ENCODE measurements at regions not wholly inside any gene's neighbourhood (a gene's known extent, or its start where the extent isn't known, plus 50 kb on each side); places are given as distances from the start of the nearest gene placed in this dataset.

- no peak for TF ChIP-seq CTCF (IDR thresholded peaks at IDR 0.05; ENCODE audit: low read depth, low read length, missing control alignments)
- in situ Hi-C loops (cut with HindIII; ENCODE audit: low pct_ligation_motif_present, low sequenced_read_pairs): no loop called here
- Histone ChIP-seq H3K27me3 (replicated peaks) (no peaks in the 10 kb centered on the region), H3K4me3 (ENCODE audit: low read depth, low read length) (no peak overlapping the region), H3K36me3 (replicated peaks) (no peaks in the 10 kb centered on the region), H3K27ac (no peak overlapping the region)
- no peak for DNase-seq
Measured at GRCh38 chr2:118607641-118608040, 239.8 kb downstream of the EN1 start.

GRCh38 chr2:118604811-118605210 lies 242.6 kb downstream of the EN1 start:
- Histone ChIP-seq H3K27me3 (replicated peaks) (no peaks in the 10 kb centered on the region), H3K27ac (no peak overlapping the region), H3K4me3 (ENCODE audit: low read depth, low read length) (no peak overlapping the region), H3K36me3 (replicated peaks) (no peaks in the 10 kb centered on the region)
- no peak for DNase-seq
- in situ Hi-C loops (cut with HindIII; ENCODE audit: low pct_ligation_motif_present, low sequenced_read_pairs): no loop called here
- TF ChIP-seq CTCF (IDR thresholded peaks at IDR 0.05; ENCODE audit: low read depth, low read length, missing control alignments): no peak

- no peak for TF ChIP-seq CTCF (IDR thresholded peaks at IDR 0.05; ENCODE audit: low read depth, low read length, missing control alignments)
- DNase-seq: no peak
- no peaks in the 10 kb centered on the region for H3K27me3 ChIP-seq (replicated peaks)
- H3K4me3 ChIP-seq (ENCODE audit: low read depth, low read length): no peak overlapping the region
- no peaks in the 10 kb centered on the region for H3K36me3 ChIP-seq (replicated peaks)
- in situ Hi-C loops (cut with HindIII; ENCODE audit: low pct_ligation_motif_present, low sequenced_read_pairs): no loop called here
- no peak overlapping the region for H3K27ac ChIP-seq
Measured at GRCh38 chr2:118604371-118604770, 243.1 kb downstream of the EN1 start.

GRCh38 chr2:118599141-118599540 lies 248.3 kb downstream of the EN1 start:
- in situ Hi-C loops (cut with HindIII; ENCODE audit: low pct_ligation_motif_present, low sequenced_read_pairs): no loop called here
- H3K36me3 ChIP-seq (replicated peaks): no peaks in the 10 kb centered on the region
- H3K4me3 ChIP-seq (ENCODE audit: low read depth, low read length): no peak overlapping the region
- H3K27me3 ChIP-seq (replicated peaks): no peaks in the 10 kb centered on the region
- TF ChIP-seq CTCF (IDR thresholded peaks at IDR 0.05; ENCODE audit: low read depth, low read length, missing control alignments): no peak
- DNase-seq: no peak
- H3K27ac ChIP-seq: no peak overlapping the region

GRCh38 chr2:118596620-118597019 lies 250.8 kb downstream of the EN1 start:
- TF ChIP-seq CTCF (IDR thresholded peaks at IDR 0.05; ENCODE audit: low read depth, low read length, missing control alignments): no peak
- no peak overlapping the region for H3K27ac ChIP-seq
- no peaks in the 10 kb centered on the region for H3K27me3 ChIP-seq (replicated peaks)
- in situ Hi-C loops (cut with HindIII; ENCODE audit: low pct_ligation_motif_present, low sequenced_read_pairs): no loop called here
- no peak for DNase-seq
- H3K4me3 ChIP-seq (ENCODE audit: low read depth, low read length): no peak overlapping the region
- no peaks in the 10 kb centered on the region for H3K36me3 ChIP-seq (replicated peaks)

GRCh38 chr2:118593257-118593656 lies 254.2 kb downstream of the EN1 start:
- Histone ChIP-seq H3K4me3 (ENCODE audit: low read depth, low read length) (no peak overlapping the region), H3K36me3 (replicated peaks) (no peaks in the 10 kb centered on the region), H3K27ac (no peak overlapping the region), H3K27me3 (replicated peaks) (no peaks in the 10 kb centered on the region)
- no peak for DNase-seq
- in situ Hi-C loops (cut with HindIII; ENCODE audit: low pct_ligation_motif_present, low sequenced_read_pairs): no loop called here
- TF ChIP-seq CTCF (IDR thresholded peaks at IDR 0.05; ENCODE audit: low read depth, low read length, missing control alignments): no peak
